ENCODE measurements at regions not wholly inside any gene's neighbourhood (a gene's known extent, or its start where the extent isn't known, plus 50 kb on each side); places are given as distances from the start of the nearest gene placed in this dataset.

- DNase-seq, result no peak
These were observed 999.1 kb upstream of the SLC10A2 start for GRCh38 chr13:104065328-104065727.

- no peak for DNase-seq
These were observed 991.6 kb upstream of the SLC10A2 start for GRCh38 chr13:104057861-104058260.

GRCh38 chr13:104045907-104046306, 979.7 kb upstream of the SLC10A2 start:
- no peak for DNase-seq

GRCh38 chr13:104043184-104043583, 977.0 kb upstream of the SLC10A2 start:
- DNase-seq, result peak; percentile 14 to 20

GRCh38 chr13:104034891-104035290, 968.7 kb upstream of the SLC10A2 start:
- no peak for DNase-seq

GRCh38 chr13:104025303-104025702, 959.1 kb upstream of the SLC10A2 start:
- DNase-seq, result no peak

- no peak for DNase-seq
These were observed 958.4 kb upstream of the SLC10A2 start for GRCh38 chr13:104024416-104025170.

- DNase-seq, result no peak
These were observed 955.7 kb upstream of the SLC10A2 start for GRCh38 chr13:104021806-104022397.

- DNase-seq, result no peak
These were observed 951.1 kb upstream of the SLC10A2 start for GRCh38 chr13:104017317-104017716.

GRCh38 chr13:104015646-104016396, 949.6 kb upstream of the SLC10A2 start:
- no peak for DNase-seq

GRCh38 chr13:104014803-104015645, 948.8 kb upstream of the SLC10A2 start:
- no peak for DNase-seq

GRCh38 chr13:104011505-104012241, 945.5 kb upstream of the SLC10A2 start:
- DNase-seq, result peak in 1 of 2 experiments; percentile 65

- no peak for DNase-seq
These were observed 942.6 kb upstream of the SLC10A2 start for GRCh38 chr13:104008541-104009435.

- DNase-seq, result no peak
These were observed 941.9 kb upstream of the SLC10A2 start for GRCh38 chr13:104008075-104008474.

- DNase-seq, result peak; percentile 53 to 69
These were observed 940.4 kb upstream of the SLC10A2 start for GRCh38 chr13:104006625-104007075.

- DNase-seq, result no peak
These were observed 938.4 kb upstream of the SLC10A2 start for GRCh38 chr13:104004572-104004971.

GRCh38 chr13:104002216-104002615, 936.0 kb upstream of the SLC10A2 start:
- no peak for DNase-seq

GRCh38 chr13:104001766-104002165, 935.5 kb upstream of the SLC10A2 start:
- no peak for DNase-seq

GRCh38 chr13:103996733-103997132, 930.5 kb upstream of the SLC10A2 start:
- no peak for DNase-seq

- DNase-seq, result no peak
These were observed 917.7 kb upstream of the SLC10A2 start for GRCh38 chr13:103983948-103984347.

- DNase-seq, result no peak
These were observed 910.2 kb upstream of the SLC10A2 start for GRCh38 chr13:103976371-103976770.
